T-cell (primary cell): ENCODE measurements at regions not wholly inside any gene's neighbourhood (a gene's known extent, or its start where the extent isn't known, plus 50 kb on each side); places are given as distances from the start of the nearest gene placed in this dataset.
"Not testable (repeated sequence)": the region's sequence is repeated elsewhere in the genome, so short reads cannot be mapped to it uniquely, and the experiment has no call there.

Source experiments
- ATAC-seq, 4 experiments: fragments of 200-7000 bp in 3 of 4; fragments of 150-1000 bp in 1 of 4; cut with Tn5 transposase; replicated peaks in 1 of 4; 1 replicate in 3 of 4; 2 replicates in 1 of 4; pipeline ENCODE4 v1.10.0; 2021; ENCODE audit warnings: moderate library complexity in 3 of 4, mild to moderate bottlenecking in 2 of 4, moderate number of reproducible peaks in 1 of 4
- CTCF ChIA-PET, 2 donors: fragments of 300-600 bp; sonication (Branson Sonifier 250); formaldehyde crosslinking; loops; one replicate each; lab custom pipeline; 2022; ENCODE audit warnings: antibody characterized with exemption in 2 of 2; lab: Charles Lee
- POLR2A ChIA-PET, 2 donors: fragments of 300-600 bp; sonication (Branson Sonifier 250); formaldehyde crosslinking; loops; one replicate each; lab custom pipeline; 2022; ENCODE audit warnings: antibody characterized with exemption in 2 of 2; lab: Charles Lee
- DNase-seq, 35 experiments: peaks; one replicate each; pipeline versions ENCODE4 v3.0.0 to v3.0.0-alpha.2; 2013 to 2023
- H3K27ac ChIP-seq: one replicate; pipeline ENCODE4 v1.5.1; 2013; ENCODE audit warnings: low read length
- H3K27me3 ChIP-seq, 2 experiments: replicated peaks in 1 of 2; 1 replicate in 1 of 2; 2 replicates in 1 of 2; pipeline versions ENCODE4 v1.6.1 to v1.7.0; 2013; ENCODE audit warnings: low read length in 1 of 2, mixed read lengths in 1 of 2; ENCODE audit not compliant: control insufficient read depth in 2 of 2, insufficient read depth in 2 of 2; ENCODE audit errors: extremely low read depth in 1 of 2
- H3K36me3 ChIP-seq, 2 donors: 1 replicate in 1 of 2; 2 replicates in 1 of 2; pipeline versions ENCODE4 v1.6.1 to v1.7.0; 2013; ENCODE audit warnings: low read length in 1 of 2; ENCODE audit not compliant: control insufficient read depth in 2 of 2, insufficient read depth in 1 of 2; ENCODE audit errors: extremely low read depth in 1 of 2
- H3K4me1 ChIP-seq, 2 experiments: 1 replicate in 1 of 2; 2 replicates in 1 of 2; pipeline versions ENCODE4 v1.6.1 to v1.7.0; 2013; ENCODE audit warnings: low read length in 2 of 2, mixed read lengths in 1 of 2; ENCODE audit not compliant: insufficient read depth in 2 of 2, control insufficient read depth in 1 of 2; ENCODE audit errors: extremely low read depth in 1 of 2
- H3K4me3 ChIP-seq, 2 donors: 1 replicate in 1 of 2; 2 replicates in 1 of 2; pipeline versions ENCODE4 v1.5.1 to v1.7.0; 2013; ENCODE audit warnings: mild to moderate bottlenecking in 2 of 2, low read length in 1 of 2, moderate library complexity in 1 of 2; ENCODE audit not compliant: control insufficient read depth in 1 of 2; ENCODE audit errors: extremely low read depth in 1 of 2
- H3K9me3 ChIP-seq: 2 replicates; pipeline ENCODE4 v1.7.0; 2013
- H3K27ac Mint-ChIP-seq, 2 donors: one replicate each; pipeline ENCODE4 v1.8.0; 2020 to 2021; ENCODE audit warnings: mild to moderate bottlenecking in 2 of 2, mixed read lengths in 2 of 2
- H3K27me3 Mint-ChIP-seq, 2 donors: one replicate each; pipeline ENCODE4 v1.8.0; 2021 to 2022; ENCODE audit warnings: mixed read lengths in 2 of 2
- H3K36me3 Mint-ChIP-seq: one replicate; pipeline ENCODE4 v1.8.0; 2021; ENCODE audit warnings: mixed read lengths
- H3K4me1 Mint-ChIP-seq, 3 donors: one replicate each; pipeline ENCODE4 v1.8.0; 2020 to 2022; ENCODE audit warnings: mixed read lengths in 3 of 3, mild to moderate bottlenecking in 1 of 3
- H3K4me3 Mint-ChIP-seq, 3 donors: one replicate each; pipeline ENCODE4 v1.8.0; 2020 to 2022; ENCODE audit warnings: mild to moderate bottlenecking in 3 of 3, mixed read lengths in 3 of 3, moderate library complexity in 3 of 3
- H3K9me3 Mint-ChIP-seq, 3 donors: one replicate each; pipeline ENCODE4 v1.8.0; 2020 to 2022; ENCODE audit warnings: mixed read lengths in 3 of 3
- WGBS: methylation state at CpG from one replicate; pipeline ENCODE4 v1.1.5; 2013; ENCODE audit warnings: missing lambda C conversion rate; ENCODE audit not compliant: insufficient coverage; 5-methylcytosine and 5-hydroxymethylcytosine counted together

- H3K27me3 Mint-ChIP-seq, H3K27ac ChIP-seq, ATAC-seq, H3K27me3 ChIP-seq, H3K4me3 ChIP-seq, POLR2A ChIA-PET, DNase-seq, H3K9me3 Mint-ChIP-seq, H3K4me1 Mint-ChIP-seq, H3K36me3 ChIP-seq, H3K4me3 Mint-ChIP-seq, H3K27ac Mint-ChIP-seq, H3K4me1 ChIP-seq, H3K9me3 ChIP-seq, H3K36me3 Mint-ChIP-seq, CTCF ChIA-PET: not testable (repeated sequence)
- WGBS = 75% methylated on average over 2 of the region's 10 CpGs
Observed at GRCh38 chr12:105895197-105895832, 243.4 kb downstream of the NUAK1 start.

GRCh38 chr12:105897311-105897725, 241.4 kb downstream of the NUAK1 start:
- Mint-ChIP-seq H3K4me1 (no peaks in the 10 kb centered on the region), H3K9me3 (no peaks in the 10 kb centered on the region), H3K27ac (no peak overlapping the region), H3K36me3 (no peaks in the 10 kb centered on the region), H3K4me3 (no peak overlapping the region), H3K27me3 (peaks cover 0 to 3% of the 10 kb centered on the region in 2 donors)
- no peak overlapping the region for H3K27ac ChIP-seq
- no peak for ATAC-seq
- no peaks in the 10 kb centered on the region for H3K36me3 ChIP-seq
- H3K27me3 ChIP-seq = peaks cover 0 to 3% of the 10 kb centered on the region in 2 experiments
- H3K4me1 ChIP-seq = no peaks in the 10 kb centered on the region
- no peaks in the 10 kb centered on the region for H3K9me3 ChIP-seq
- H3K4me3 ChIP-seq = no peak overlapping the region
- no CpG with 5 or more reads among the region's 1 CpG for WGBS
- no peak for DNase-seq
- POLR2A ChIA-PET = no interaction called here
- CTCF ChIA-PET = interaction anchor here in 1 of 2 donors (0.7 kb wide), 1 partner anchor 1936 kb away, joined by 7 read pairs; no protein-coding TSS in a partner anchor

DNA sequence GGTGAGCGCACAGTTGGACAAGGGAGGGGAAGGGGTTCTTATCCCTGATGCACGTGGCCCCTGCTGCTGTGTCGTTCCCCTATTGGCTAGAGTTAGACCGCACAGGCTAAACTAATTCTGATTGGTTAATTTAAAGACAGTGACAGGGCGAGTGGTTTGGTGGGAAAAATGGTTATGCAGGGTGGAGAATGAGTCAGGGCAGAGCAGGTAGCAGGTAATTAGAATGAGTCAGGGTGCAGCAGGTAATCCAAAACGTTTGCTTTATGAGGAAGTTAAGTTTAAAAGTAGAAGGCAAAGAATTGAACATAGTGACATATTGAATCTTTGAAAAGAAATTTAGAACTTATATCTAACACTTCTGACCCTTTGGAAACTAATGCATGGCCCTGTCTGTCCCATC, 240.5 kb downstream of the NUAK1 start:
- H3K9me3 Mint-ChIP-seq, H3K4me3 Mint-ChIP-seq, H3K36me3 Mint-ChIP-seq, DNase-seq, H3K4me1 ChIP-seq, CTCF ChIA-PET, H3K4me1 Mint-ChIP-seq, ATAC-seq, H3K27me3 Mint-ChIP-seq, H3K9me3 ChIP-seq, H3K27me3 ChIP-seq, H3K27ac ChIP-seq, H3K36me3 ChIP-seq, POLR2A ChIA-PET, H3K27ac Mint-ChIP-seq, H3K4me3 ChIP-seq: not testable (repeated sequence)
- WGBS = 59% methylated on average over 5 of the region's 6 CpGs

DNA sequence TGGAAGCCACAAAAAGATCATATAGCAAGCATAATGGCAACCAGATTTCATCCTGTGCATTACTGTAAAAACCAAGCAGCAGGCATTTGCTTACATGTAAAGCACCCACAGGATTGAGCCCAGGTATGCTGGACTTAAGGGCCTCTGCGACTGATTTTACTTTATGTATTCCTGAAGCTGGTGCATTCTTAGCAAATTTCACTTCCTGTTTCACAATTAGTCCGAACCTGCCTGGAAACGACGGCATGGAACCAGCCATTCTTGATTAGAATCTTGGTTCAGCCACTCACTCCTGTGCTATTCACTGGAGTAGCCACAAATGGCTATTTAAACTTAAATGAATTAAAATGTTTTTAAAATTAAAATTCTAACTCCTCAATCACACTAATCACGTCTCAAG, 239.2 kb downstream of the NUAK1 start:
- H3K36me3 ChIP-seq = no peaks in the 10 kb centered on the region
- ChIA-PET POLR2A (no interaction called here), CTCF (no interaction called here)
- no peaks in the 10 kb centered on the region for H3K9me3 Mint-ChIP-seq
- no peaks in the 10 kb centered on the region for H3K9me3 ChIP-seq
- no peak for DNase-seq
- ATAC-seq = no peak
- H3K4me1 ChIP-seq = no peaks in the 10 kb centered on the region
- H3K36me3 Mint-ChIP-seq = no peaks in the 10 kb centered on the region
- no peak overlapping the region for H3K27ac Mint-ChIP-seq
- no peak overlapping the region for H3K27ac ChIP-seq
- no peaks in the 10 kb centered on the region for H3K4me1 Mint-ChIP-seq
- WGBS = no CpG with 5 or more reads among the region's 5 CpGs
- H3K4me3 Mint-ChIP-seq = no peak overlapping the region
- peaks cover 3 to 4% of the 10 kb centered on the region in 2 donors for H3K27me3 Mint-ChIP-seq
- peaks cover 0 to 3% of the 10 kb centered on the region in 2 experiments for H3K27me3 ChIP-seq
- H3K4me3 ChIP-seq = no peak overlapping the region

DNA sequence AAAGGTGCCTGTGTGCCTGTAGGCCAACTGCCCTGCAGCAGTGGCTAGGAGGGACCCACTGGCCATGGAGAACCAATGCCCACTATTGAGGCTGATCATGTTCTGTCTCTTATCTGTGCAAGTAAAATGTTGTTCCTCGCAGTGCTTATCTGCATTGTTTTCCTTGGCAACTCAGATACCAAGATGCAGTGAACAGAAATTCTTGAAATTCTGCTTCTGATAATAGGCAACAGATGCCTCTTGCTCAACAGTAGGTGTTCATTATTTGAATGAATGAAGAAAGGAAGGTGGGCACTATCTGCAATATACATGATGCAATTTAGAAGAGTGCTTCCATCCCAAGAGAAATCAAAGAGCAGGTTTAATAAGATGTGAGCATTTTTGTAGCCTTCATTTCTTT, 232.2 kb downstream of the NUAK1 start:
- H3K27me3 ChIP-seq = no peaks in the 10 kb centered on the region
- no peak overlapping the region for H3K27ac ChIP-seq
- H3K27ac Mint-ChIP-seq = no peak overlapping the region
- no peaks in the 10 kb centered on the region for H3K9me3 Mint-ChIP-seq
- H3K36me3 Mint-ChIP-seq = no peaks in the 10 kb centered on the region
- H3K4me3 Mint-ChIP-seq = no peak overlapping the region
- H3K4me1 ChIP-seq = no peaks in the 10 kb centered on the region
- WGBS = 100% methylated on average over 1 of the region's 1 CpG
- DNase-seq (no peak), ATAC-seq (no peak)
- no peaks in the 10 kb centered on the region for H3K9me3 ChIP-seq
- H3K27me3 Mint-ChIP-seq = peaks cover 0 to 4% of the 10 kb centered on the region in 2 donors
- CTCF ChIA-PET = no interaction called here
- H3K36me3 ChIP-seq = no peaks in the 10 kb centered on the region
- H3K4me3 ChIP-seq = no peak overlapping the region
- H3K4me1 Mint-ChIP-seq = no peaks in the 10 kb centered on the region
- POLR2A ChIA-PET = no interaction called here

GRCh38 chr12:105907982-105908381, 230.8 kb downstream of the NUAK1 start:
- ATAC-seq (no peak), DNase-seq (no peak)
- no peaks in the 10 kb centered on the region for H3K4me1 ChIP-seq
- POLR2A ChIA-PET = no interaction called here
- H3K27ac Mint-ChIP-seq = no peak overlapping the region
- no peaks in the 10 kb centered on the region for H3K36me3 Mint-ChIP-seq
- H3K9me3 ChIP-seq = no peaks in the 10 kb centered on the region
- CTCF ChIA-PET = no interaction called here
- no peaks in the 10 kb centered on the region for H3K36me3 ChIP-seq
- H3K27me3 Mint-ChIP-seq = peaks cover 0 to 4% of the 10 kb centered on the region in 2 donors
- no peaks in the 10 kb centered on the region for H3K27me3 ChIP-seq
- H3K9me3 Mint-ChIP-seq = no peaks in the 10 kb centered on the region
- H3K4me3 ChIP-seq = no peak overlapping the region
- H3K4me1 Mint-ChIP-seq = no peaks in the 10 kb centered on the region
- H3K27ac ChIP-seq = no peak overlapping the region
- no CpG with 5 or more reads among the region's 2 CpGs for WGBS
- no peak overlapping the region for H3K4me3 Mint-ChIP-seq

DNA sequence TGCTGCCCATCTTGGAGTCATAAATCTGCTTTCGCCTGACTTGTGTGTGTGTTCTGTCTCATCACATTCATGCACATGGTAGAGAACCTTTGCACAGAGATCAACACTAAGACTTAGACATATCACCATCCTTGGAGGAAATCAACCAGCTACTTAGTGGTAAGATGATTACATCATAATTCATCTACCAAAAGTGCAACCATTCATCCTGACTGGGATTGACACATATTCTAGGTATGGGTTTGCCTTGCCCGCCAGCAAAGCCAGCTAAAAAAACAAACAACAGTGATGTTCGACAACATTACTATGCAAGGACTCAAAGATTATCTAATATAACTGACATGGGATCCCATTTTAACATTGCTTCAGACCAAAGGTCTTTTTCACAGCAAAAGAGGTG, 228.7 kb downstream of the NUAK1 start:
- no peaks in the 10 kb centered on the region for H3K9me3 ChIP-seq
- ATAC-seq = no peak
- ChIA-PET CTCF (no interaction called here), POLR2A (no interaction called here)
- H3K9me3 Mint-ChIP-seq = peaks cover 0 to 7% (median 0%) of the 10 kb centered on the region in 3 donors
- no peak overlapping the region for H3K27ac Mint-ChIP-seq
- H3K27me3 ChIP-seq = no peaks in the 10 kb centered on the region
- no peaks in the 10 kb centered on the region for H3K4me1 Mint-ChIP-seq
- no peak overlapping the region for H3K4me3 Mint-ChIP-seq
- H3K4me1 ChIP-seq = no peaks in the 10 kb centered on the region
- no peaks in the 10 kb centered on the region for H3K27me3 Mint-ChIP-seq
- no peak for DNase-seq
- no peaks in the 10 kb centered on the region for H3K36me3 ChIP-seq
- no CpG with 5 or more reads among the region's 3 CpGs for WGBS
- no peaks in the 10 kb centered on the region for H3K36me3 Mint-ChIP-seq
- no peak overlapping the region for H3K27ac ChIP-seq
- H3K4me3 ChIP-seq = no peak overlapping the region
